PFSK-1 (cell line): ENCODE measurements at regions not wholly inside any gene's neighbourhood (a gene's known extent, or its start where the extent isn't known, plus 50 kb on each side); places are given as distances from the start of the nearest gene placed in this dataset.

Experiments used
- POLR2AphosphoS5 ChIP-seq: IDR thresholded peaks from 2 replicates; pipeline ENCODE4 v1.6.1; 2012; ENCODE audit warnings: low read depth, mild to moderate bottlenecking, control low read depth, low read length, moderate library complexity
- SIN3A ChIP-seq: IDR thresholded peaks from 2 replicates; pipeline ENCODE4 v1.6.1; 2012; ENCODE audit warnings: mild to moderate bottlenecking, low read length, moderate library complexity, borderline replicate concordance; ENCODE audit not compliant: insufficient read depth
- TAF1 ChIP-seq: IDR thresholded peaks from 2 replicates; pipeline ENCODE4 v1.6.1; 2012; ENCODE audit warnings: low read length, control low read depth, borderline replicate concordance; ENCODE audit not compliant: insufficient read depth
- TF ChIP-seq, protein P1 (sequence below), 2 experiments: IDR thresholded peaks; 2 replicates each; pipeline versions ENCODE4 v1.6.1 to v1.8.0; 2011 to 2012; ENCODE audit warnings: low read depth in 2 of 2, low read length in 2 of 2, control low read depth in 1 of 2, inconsistent platforms in 1 of 2, mild to moderate bottlenecking in 1 of 2, moderate library complexity in 1 of 2; ENCODE audit not compliant: insufficient read depth in 1 of 2

DNA sequence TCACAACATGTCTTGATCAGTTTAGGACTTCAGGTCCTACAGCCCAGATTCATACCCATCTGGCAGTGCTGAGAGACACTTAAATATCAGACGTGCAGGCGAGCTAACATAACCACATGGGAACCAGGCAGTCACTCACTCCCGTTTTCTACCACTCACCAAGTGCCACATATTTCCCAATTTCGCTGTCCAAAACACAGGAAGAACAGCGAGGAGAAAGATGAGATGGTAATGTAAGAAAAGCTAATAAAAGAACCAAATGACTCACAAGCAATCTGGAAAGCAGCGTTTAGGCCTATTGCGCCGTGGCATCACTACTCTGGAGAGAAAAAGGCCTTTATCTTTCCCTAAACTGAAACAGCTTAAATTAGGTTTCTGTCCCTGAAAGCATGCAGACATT is 647.8 kb upstream of the SLC39A10 start:
- TF ChIP-seq POLR2AphosphoS5 (no peak), TAF1 (no peak), SIN3A (no peak)
- TF ChIP-seq, protein P1, sequence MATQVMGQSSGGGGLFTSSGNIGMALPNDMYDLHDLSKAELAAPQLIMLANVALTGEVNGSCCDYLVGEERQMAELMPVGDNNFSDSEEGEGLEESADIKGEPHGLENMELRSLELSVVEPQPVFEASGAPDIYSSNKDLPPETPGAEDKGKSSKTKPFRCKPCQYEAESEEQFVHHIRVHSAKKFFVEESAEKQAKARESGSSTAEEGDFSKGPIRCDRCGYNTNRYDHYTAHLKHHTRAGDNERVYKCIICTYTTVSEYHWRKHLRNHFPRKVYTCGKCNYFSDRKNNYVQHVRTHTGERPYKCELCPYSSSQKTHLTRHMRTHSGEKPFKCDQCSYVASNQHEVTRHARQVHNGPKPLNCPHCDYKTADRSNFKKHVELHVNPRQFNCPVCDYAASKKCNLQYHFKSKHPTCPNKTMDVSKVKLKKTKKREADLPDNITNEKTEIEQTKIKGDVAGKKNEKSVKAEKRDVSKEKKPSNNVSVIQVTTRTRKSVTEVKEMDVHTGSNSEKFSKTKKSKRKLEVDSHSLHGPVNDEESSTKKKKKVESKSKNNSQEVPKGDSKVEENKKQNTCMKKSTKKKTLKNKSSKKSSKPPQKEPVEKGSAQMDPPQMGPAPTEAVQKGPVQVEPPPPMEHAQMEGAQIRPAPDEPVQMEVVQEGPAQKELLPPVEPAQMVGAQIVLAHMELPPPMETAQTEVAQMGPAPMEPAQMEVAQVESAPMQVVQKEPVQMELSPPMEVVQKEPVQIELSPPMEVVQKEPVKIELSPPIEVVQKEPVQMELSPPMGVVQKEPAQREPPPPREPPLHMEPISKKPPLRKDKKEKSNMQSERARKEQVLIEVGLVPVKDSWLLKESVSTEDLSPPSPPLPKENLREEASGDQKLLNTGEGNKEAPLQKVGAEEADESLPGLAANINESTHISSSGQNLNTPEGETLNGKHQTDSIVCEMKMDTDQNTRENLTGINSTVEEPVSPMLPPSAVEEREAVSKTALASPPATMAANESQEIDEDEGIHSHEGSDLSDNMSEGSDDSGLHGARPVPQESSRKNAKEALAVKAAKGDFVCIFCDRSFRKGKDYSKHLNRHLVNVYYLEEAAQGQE (IDR thresholded peaks at IDR 0.05; ENCODE audit: insufficient read depth in 1 of 2, low read depth in 2 of 2, low read length in 2 of 2) = no peak
